ENCODE measurements at regions not wholly inside any gene's neighbourhood (a gene's known extent, or its start where the extent isn't known, plus 50 kb on each side); places are given as distances from the start of the nearest gene placed in this dataset.

GRCh38 chr13:21822029-21822428 is 151.2 kb downstream of the FGF9 start (continued):
- no peak for TF ChIP-seq CBX5 (IDR thresholded peaks at IDR 0.05; ENCODE audit: low read depth, low read length)
- no peak for TF ChIP-seq EP300 (IDR thresholded peaks at IDR 0.05; ENCODE audit: borderline replicate concordance in 1 of 2, low read depth in 2 of 2, low read length in 2 of 2)
- no peak for TF ChIP-seq HDAC2 (IDR thresholded peaks at IDR 0.05; ENCODE audit: borderline replicate concordance in 1 of 2, low read depth in 2 of 2, low read length in 2 of 2)
- no peak for TF ChIP-seq ZNF274 (IDR thresholded peaks at IDR 0.05; ENCODE audit: borderline replicate concordance, extremely low read depth, low read length)
- TF ChIP-seq KDM1A (IDR thresholded peaks at IDR 0.05; ENCODE audit: borderline replicate concordance, low read length): no peak
- TF ChIP-seq GTF2F1 (IDR thresholded peaks at IDR 0.05; ENCODE audit: borderline replicate concordance, low read depth, low read length): no peak
- no peak for TF ChIP-seq KDM4A (IDR thresholded peaks at IDR 0.05; ENCODE audit: low read depth, low read length, severe bottlenecking)
- no peak for TF ChIP-seq BRCA1 (IDR thresholded peaks at IDR 0.05; ENCODE audit: low read depth, low read length)
- no peak for TF ChIP-seq EZH2 (IDR thresholded peaks at IDR 0.05; ENCODE audit: low read depth, low read length, severe bottlenecking)
- TF ChIP-seq SIRT6 (IDR thresholded peaks at IDR 0.05; ENCODE audit: low read length): no peak
- no peak for TF ChIP-seq JUN (IDR thresholded peaks at IDR 0.05; ENCODE audit: low read depth, low read length)
- TF ChIP-seq CTCF (IDR thresholded peaks at IDR 0.05; ENCODE audit: control extremely low read depth in 1 of 3, insufficient read depth in 1 of 3, low read depth in 1 of 3, low read length in 3 of 3): no peak
- no peak for TF ChIP-seq TEAD4 (IDR thresholded peaks at IDR 0.05; ENCODE audit: low read depth, low read length)
